ENCODE measurements at regions not wholly inside any gene's neighbourhood (a gene's known extent, or its start where the extent isn't known, plus 50 kb on each side); places are given as distances from the start of the nearest gene placed in this dataset.

GRCh38 chr5:93791518-93791972 is 50.1 kb upstream of the POU5F2 start:
- Histone ChIP-seq H3K36me3 (replicated peaks in 1 of 2; ENCODE audit: control extremely low read depth in 1 of 2, control insufficient read depth in 1 of 2, extremely low read depth in 1 of 2, insufficient read depth in 2 of 2, low read length in 1 of 2) (peaks cover 0 to 8% of the 10 kb centered on the region in 2 experiments), H4K20me1 (ENCODE audit: control insufficient read depth, insufficient read depth, low read length, poor library complexity, severe bottlenecking) (no peaks in the 10 kb centered on the region), H3K4me1 (ENCODE audit: control insufficient read depth in 2 of 2, insufficient read depth in 2 of 2, low read length in 2 of 2) (no peaks in the 10 kb centered on the region), H3K4me2 (replicated peaks; ENCODE audit: low read depth, low read length, poor library complexity, severe bottlenecking) (no peak overlapping the region), H3K27ac (ENCODE audit: low read length in 2 of 2) (no peak overlapping the region), H3K9me3 (ENCODE audit: control extremely low read depth in 1 of 3, control insufficient read depth in 2 of 3, insufficient read depth in 1 of 3, low read length in 2 of 3) (no peaks in the 10 kb centered on the region), H3K79me2 (ENCODE audit: control insufficient read depth, insufficient read depth, low read length) (no peaks in the 10 kb centered on the region), H2AFZ (ENCODE audit: insufficient read depth, low read depth, low read length, poor library complexity, severe bottlenecking) (no peak overlapping the region), H3K4me3 (ENCODE audit: control extremely low read depth in 1 of 5, extremely low read depth in 1 of 5, insufficient read depth in 1 of 5, low read depth in 2 of 5, low read length in 4 of 5) (no peak overlapping the region), H3K9ac (ENCODE audit: low read length) (no peak overlapping the region), H3K27me3 (replicated peaks in 1 of 4; ENCODE audit: control extremely low read depth in 1 of 4, control insufficient read depth in 3 of 4, insufficient read depth in 4 of 4, low read length in 3 of 4) (no peaks in the 10 kb centered on the region)
- ChIA-PET POLR2A (no interaction called here), CTCF (no interaction called here)
- Mint-ChIP-seq H3K4me3 (no peak overlapping the region), H3K27ac (no peak overlapping the region), H3K4me1 (peaks cover 2% of the 10 kb centered on the region), H3K27me3 (no peaks in the 10 kb centered on the region), H3K9me3 (ENCODE audit: insufficient read depth) (no peaks in the 10 kb centered on the region)
- TF ChIP-seq EZH2 (IDR thresholded peaks at IDR 0.05; ENCODE audit: borderline replicate concordance, insufficient read depth, low read depth, low read length, poor library complexity, severe bottlenecking) (no peak), CTCF (IDR thresholded peaks at IDR 0.05) (no peak)
- WGBS (ENCODE audit: insufficient coverage) = no CpG with 5 or more reads among the region's 3 CpGs
- intact Hi-C loops (cut with micrococcal nuclease) = no loop called here
- ATAC-seq (ENCODE audit: low read depth) (no peak), DNase-seq (no peak)

Data from B cell (primary cell).